ENCODE measurements at regions not wholly inside any gene's neighbourhood (a gene's known extent, or its start where the extent isn't known, plus 50 kb on each side); places are given as distances from the start of the nearest gene placed in this dataset.

DNA sequence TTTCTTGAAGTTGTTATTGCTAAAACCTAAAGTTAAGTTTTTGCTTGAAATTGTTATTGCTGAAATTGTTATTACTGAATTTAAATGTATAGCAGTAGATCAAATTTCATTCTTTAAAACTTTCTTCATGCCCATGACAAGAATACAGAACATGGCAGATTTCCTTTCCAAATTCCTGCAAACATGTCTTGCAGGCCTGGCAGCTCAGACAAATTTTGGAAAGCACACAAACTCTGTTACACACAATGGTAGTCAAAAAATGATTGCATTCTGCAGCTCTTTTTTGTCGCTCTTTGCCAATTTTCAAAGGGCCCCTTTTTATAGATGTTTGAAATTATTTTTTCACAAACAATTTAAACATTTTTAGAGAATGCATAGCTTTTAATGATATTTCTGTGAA lies 1292.3 kb upstream of the B3GALT2 start:
- H4K20me1 ChIP-seq (ENCODE audit: control insufficient read depth, insufficient read depth, low read depth, low read length): no peaks in the 10 kb centered on the region
- H3K4me1 ChIP-seq (ENCODE audit: control insufficient read depth, low read length): no peaks in the 10 kb centered on the region
- no peak overlapping the region for H3K4me2 ChIP-seq (ENCODE audit: low read length)
- no peak for TF ChIP-seq EZH2phosphoT487 (IDR thresholded peaks at IDR 0.05; ENCODE audit: borderline replicate concordance, low read length)
- TF ChIP-seq, protein P1, sequence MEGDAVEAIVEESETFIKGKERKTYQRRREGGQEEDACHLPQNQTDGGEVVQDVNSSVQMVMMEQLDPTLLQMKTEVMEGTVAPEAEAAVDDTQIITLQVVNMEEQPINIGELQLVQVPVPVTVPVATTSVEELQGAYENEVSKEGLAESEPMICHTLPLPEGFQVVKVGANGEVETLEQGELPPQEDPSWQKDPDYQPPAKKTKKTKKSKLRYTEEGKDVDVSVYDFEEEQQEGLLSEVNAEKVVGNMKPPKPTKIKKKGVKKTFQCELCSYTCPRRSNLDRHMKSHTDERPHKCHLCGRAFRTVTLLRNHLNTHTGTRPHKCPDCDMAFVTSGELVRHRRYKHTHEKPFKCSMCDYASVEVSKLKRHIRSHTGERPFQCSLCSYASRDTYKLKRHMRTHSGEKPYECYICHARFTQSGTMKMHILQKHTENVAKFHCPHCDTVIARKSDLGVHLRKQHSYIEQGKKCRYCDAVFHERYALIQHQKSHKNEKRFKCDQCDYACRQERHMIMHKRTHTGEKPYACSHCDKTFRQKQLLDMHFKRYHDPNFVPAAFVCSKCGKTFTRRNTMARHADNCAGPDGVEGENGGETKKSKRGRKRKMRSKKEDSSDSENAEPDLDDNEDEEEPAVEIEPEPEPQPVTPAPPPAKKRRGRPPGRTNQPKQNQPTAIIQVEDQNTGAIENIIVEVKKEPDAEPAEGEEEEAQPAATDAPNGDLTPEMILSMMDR (IDR thresholded peaks at IDR 0.05; ENCODE audit: low read depth, low read length, poor library complexity, severe bottlenecking): no peak
- H3F3A ChIP-seq (ENCODE audit: control insufficient read depth, insufficient read depth): no peaks in the 10 kb centered on the region
- H3K36me3 ChIP-seq (ENCODE audit: control insufficient read depth, low read length): no peaks in the 10 kb centered on the region
- H3K4me3 ChIP-seq (ENCODE audit: low read length): no peak overlapping the region
- no peaks in the 10 kb centered on the region for H3K27me3 ChIP-seq (ENCODE audit: control insufficient read depth, low read length)
- no peaks in the 10 kb centered on the region for H3K9me3 ChIP-seq (ENCODE audit: control insufficient read depth, insufficient read depth, low read length)
- H3K9me2 ChIP-seq (replicated peaks; ENCODE audit: control insufficient read depth, low read length): no peaks in the 10 kb centered on the region
- no peak overlapping the region for H3K27ac ChIP-seq (ENCODE audit: low read depth, low read length)
- no peaks in the 10 kb centered on the region for H3K79me2 ChIP-seq (ENCODE audit: control insufficient read depth, low read length)

DNA sequence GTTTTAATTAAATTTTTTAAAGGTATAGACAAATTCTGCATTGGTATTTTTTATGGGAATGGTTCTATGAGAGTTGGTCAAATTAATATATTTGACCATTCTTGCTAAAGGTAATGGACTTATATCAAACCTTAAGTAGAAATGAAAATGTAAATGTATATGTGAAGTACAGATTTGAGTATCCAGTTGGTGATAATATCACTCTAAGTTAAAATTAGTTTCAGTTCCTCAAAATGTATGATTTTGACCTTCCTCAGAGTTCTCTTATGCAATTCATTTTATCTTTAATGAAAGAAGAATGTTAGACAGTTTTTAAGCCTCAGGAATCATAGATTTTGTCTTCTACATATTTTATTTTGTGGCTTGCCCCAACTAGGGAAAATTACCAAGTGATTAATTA lies 1291.5 kb upstream of the B3GALT2 start:
- Histone ChIP-seq H3K4me2 (ENCODE audit: low read length) (no peak overlapping the region), H4K20me1 (ENCODE audit: control insufficient read depth, insufficient read depth, low read depth, low read length) (no peaks in the 10 kb centered on the region), H3K9me2 (replicated peaks; ENCODE audit: control insufficient read depth, low read length) (no peaks in the 10 kb centered on the region), H3K27ac (ENCODE audit: low read depth, low read length) (no peak overlapping the region), H3K4me1 (ENCODE audit: control insufficient read depth, low read length) (no peaks in the 10 kb centered on the region), H3F3A (ENCODE audit: control insufficient read depth, insufficient read depth) (no peaks in the 10 kb centered on the region), H3K27me3 (ENCODE audit: control insufficient read depth, low read length) (no peaks in the 10 kb centered on the region), H3K79me2 (ENCODE audit: control insufficient read depth, low read length) (no peaks in the 10 kb centered on the region), H3K9me3 (ENCODE audit: control insufficient read depth, insufficient read depth, low read length) (no peaks in the 10 kb centered on the region), H3K36me3 (ENCODE audit: control insufficient read depth, low read length) (no peaks in the 10 kb centered on the region), H3K4me3 (ENCODE audit: low read length) (no peak overlapping the region)
- TF ChIP-seq EZH2phosphoT487 (IDR thresholded peaks at IDR 0.05; ENCODE audit: borderline replicate concordance, low read length): no peak
- TF ChIP-seq, protein P1 (IDR thresholded peaks at IDR 0.05; ENCODE audit: low read depth, low read length, poor library complexity, severe bottlenecking): no peak

DNA sequence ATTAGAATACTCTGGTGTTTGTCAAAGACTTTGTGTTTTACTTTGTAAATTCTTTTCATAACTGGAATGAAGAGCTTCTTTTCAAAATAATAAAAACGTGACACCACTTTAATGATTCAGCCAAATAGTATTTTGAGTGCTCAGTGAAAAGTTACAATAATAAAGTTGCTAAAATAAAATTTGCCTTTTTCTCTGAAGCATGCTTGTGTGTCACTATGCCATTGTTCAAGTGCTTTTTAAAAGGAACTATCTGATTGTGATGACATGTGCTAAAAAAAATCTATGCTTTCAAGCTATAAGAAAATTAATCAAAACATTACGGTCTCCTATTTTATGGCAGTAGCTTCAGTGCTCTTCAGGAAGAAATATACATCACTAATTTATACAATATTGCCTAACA lies 1290.5 kb upstream of the B3GALT2 start:
- no peaks in the 10 kb centered on the region for H3K4me1 ChIP-seq (ENCODE audit: control insufficient read depth, low read length)
- H3K9me2 ChIP-seq (replicated peaks; ENCODE audit: control insufficient read depth, low read length): no peaks in the 10 kb centered on the region
- TF ChIP-seq EZH2phosphoT487 (IDR thresholded peaks at IDR 0.05; ENCODE audit: borderline replicate concordance, low read length): no peak
- TF ChIP-seq, protein P1 (IDR thresholded peaks at IDR 0.05; ENCODE audit: low read depth, low read length, poor library complexity, severe bottlenecking): no peak
- no peak overlapping the region for H3K27ac ChIP-seq (ENCODE audit: low read depth, low read length)
- H3K4me2 ChIP-seq (ENCODE audit: low read length): no peak overlapping the region
- no peaks in the 10 kb centered on the region for H3K36me3 ChIP-seq (ENCODE audit: control insufficient read depth, low read length)
- no peak overlapping the region for H3K4me3 ChIP-seq (ENCODE audit: low read length)
- H3K27me3 ChIP-seq (ENCODE audit: control insufficient read depth, low read length): no peaks in the 10 kb centered on the region
- no peaks in the 10 kb centered on the region for H4K20me1 ChIP-seq (ENCODE audit: control insufficient read depth, insufficient read depth, low read depth, low read length)
- H3F3A ChIP-seq (ENCODE audit: control insufficient read depth, insufficient read depth): no peaks in the 10 kb centered on the region
- no peaks in the 10 kb centered on the region for H3K79me2 ChIP-seq (ENCODE audit: control insufficient read depth, low read length)
- H3K9me3 ChIP-seq (ENCODE audit: control insufficient read depth, insufficient read depth, low read length): no peaks in the 10 kb centered on the region

DNA sequence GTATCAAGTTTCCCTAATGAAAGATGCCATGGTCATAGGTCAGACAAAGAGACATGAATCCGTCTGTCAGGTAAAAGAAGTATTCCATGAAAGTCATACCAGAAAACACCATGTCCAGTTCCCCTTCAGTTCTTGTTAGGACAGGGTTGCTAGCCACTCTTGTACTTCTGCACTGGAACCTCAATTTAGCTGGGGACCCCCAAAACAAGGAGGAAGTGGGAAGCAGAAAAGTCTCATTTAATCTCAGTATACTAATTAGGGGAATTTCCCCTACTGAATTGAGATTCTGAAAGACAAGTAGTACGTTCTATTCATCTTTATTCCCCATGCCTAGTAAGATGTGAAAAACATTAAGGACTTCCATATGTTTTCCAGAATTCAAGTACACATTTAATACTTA lies 1289.9 kb upstream of the B3GALT2 start:
- Histone ChIP-seq H3K4me2 (ENCODE audit: low read length) (no peak overlapping the region), H3K4me3 (ENCODE audit: low read length) (no peak overlapping the region), H3K4me1 (ENCODE audit: control insufficient read depth, low read length) (no peaks in the 10 kb centered on the region), H3K36me3 (ENCODE audit: control insufficient read depth, low read length) (no peaks in the 10 kb centered on the region), H3K9me3 (ENCODE audit: control insufficient read depth, insufficient read depth, low read length) (no peaks in the 10 kb centered on the region), H3K27ac (ENCODE audit: low read depth, low read length) (no peak overlapping the region), H3K9me2 (replicated peaks; ENCODE audit: control insufficient read depth, low read length) (no peaks in the 10 kb centered on the region), H3F3A (ENCODE audit: control insufficient read depth, insufficient read depth) (no peaks in the 10 kb centered on the region), H3K79me2 (ENCODE audit: control insufficient read depth, low read length) (no peaks in the 10 kb centered on the region), H4K20me1 (ENCODE audit: control insufficient read depth, insufficient read depth, low read depth, low read length) (no peaks in the 10 kb centered on the region), H3K27me3 (ENCODE audit: control insufficient read depth, low read length) (no peaks in the 10 kb centered on the region)
- TF ChIP-seq, protein P1 (IDR thresholded peaks at IDR 0.05; ENCODE audit: low read depth, low read length, poor library complexity, severe bottlenecking): no peak
- no peak for TF ChIP-seq EZH2phosphoT487 (IDR thresholded peaks at IDR 0.05; ENCODE audit: borderline replicate concordance, low read length)
